Kidney epithelial cell (primary cell): ENCODE measurements at regions not wholly inside any gene's neighbourhood (a gene's known extent, or its start where the extent isn't known, plus 50 kb on each side); places are given as distances from the start of the nearest gene placed in this dataset.

Experiments used
- DNase-seq: peaks from one replicate; pipeline ENCODE4 v3.0.0-alpha.2; 2010; ENCODE audit warnings: low read depth
- H3K27me3 ChIP-seq: 2 replicates; pipeline ENCODE4 v1.6.0; 2011; ENCODE audit warnings: low read length; ENCODE audit not compliant: control insufficient read depth, insufficient read depth
- H3K36me3 ChIP-seq: 2 replicates; pipeline ENCODE4 v1.5.1; 2011; ENCODE audit warnings: low read length; ENCODE audit not compliant: control insufficient read depth, insufficient read depth
- H3K4me3 ChIP-seq: 2 replicates; pipeline ENCODE4 v1.5.1; 2011; ENCODE audit warnings: low read depth, mild to moderate bottlenecking, control low read depth, low read length
- CTCF ChIP-seq: IDR thresholded peaks from 2 replicates; pipeline ENCODE4 v1.5.1; 2011; ENCODE audit warnings: mild to moderate bottlenecking, moderate library complexity, low read length, control low read depth, inconsistent platforms; ENCODE audit not compliant: insufficient read depth, poor library complexity, severe bottlenecking

- no peak for DNase-seq
- Histone ChIP-seq H3K36me3 (no peaks in the 10 kb centered on the region), H3K4me3 (no peak overlapping the region), H3K27me3 (no peaks in the 10 kb centered on the region)
- TF ChIP-seq CTCF = no peak
These were observed 237.0 kb upstream of the API5 start for GRCh38 chr11:43074810-43075209.

GRCh38 chr11:43101113-43101512 lies 210.7 kb upstream of the API5 start:
- Histone ChIP-seq H3K27me3 (no peaks in the 10 kb centered on the region), H3K4me3 (no peak overlapping the region), H3K36me3 (no peaks in the 10 kb centered on the region)
- DNase-seq = no peak
- no peak for TF ChIP-seq CTCF

GRCh38 chr11:43116071-43116470 lies 195.7 kb upstream of the API5 start:
- no peak for TF ChIP-seq CTCF
- Histone ChIP-seq H3K4me3 (no peak overlapping the region), H3K36me3 (no peaks in the 10 kb centered on the region), H3K27me3 (no peaks in the 10 kb centered on the region)
- DNase-seq = no peak

- DNase-seq = no peak
These were observed 192.4 kb upstream of the API5 start for GRCh38 chr11:43119275-43119970.

GRCh38 chr11:43122546-43122945 lies 189.2 kb upstream of the API5 start:
- Histone ChIP-seq H3K36me3 (no peaks in the 10 kb centered on the region), H3K4me3 (no peak overlapping the region), H3K27me3 (no peaks in the 10 kb centered on the region)
- DNase-seq = no peak
- TF ChIP-seq CTCF = no peak

More at GRCh38 chr11:43119275-43119970, 192.4 kb upstream of the API5 start:
- TF ChIP-seq CTCF = no peak
- no peak overlapping the region for H3K4me3 ChIP-seq
- no peaks in the 10 kb centered on the region for H3K27me3 ChIP-seq
- no peaks in the 10 kb centered on the region for H3K36me3 ChIP-seq

GRCh38 chr11:43123443-43123842 lies 188.4 kb upstream of the API5 start:
- TF ChIP-seq CTCF = no peak
- no peak overlapping the region for H3K4me3 ChIP-seq
- no peak for DNase-seq
- H3K27me3 ChIP-seq = no peaks in the 10 kb centered on the region
- H3K36me3 ChIP-seq = no peaks in the 10 kb centered on the region
